HG02588 (cell line): ENCODE measurements at regions not wholly inside any gene's neighbourhood (a gene's known extent, or its start where the extent isn't known, plus 50 kb on each side); places are given as distances from the start of the nearest gene placed in this dataset.

Experiments
- ATAC-seq: cut with Tn5 transposase; IDR thresholded peaks from one replicate; pipeline ENCODE4 v1.9.1; 2021; ENCODE audit warnings: mild to moderate bottlenecking, moderate library complexity; ENCODE audit not compliant: unreplicated experiment

DNA sequence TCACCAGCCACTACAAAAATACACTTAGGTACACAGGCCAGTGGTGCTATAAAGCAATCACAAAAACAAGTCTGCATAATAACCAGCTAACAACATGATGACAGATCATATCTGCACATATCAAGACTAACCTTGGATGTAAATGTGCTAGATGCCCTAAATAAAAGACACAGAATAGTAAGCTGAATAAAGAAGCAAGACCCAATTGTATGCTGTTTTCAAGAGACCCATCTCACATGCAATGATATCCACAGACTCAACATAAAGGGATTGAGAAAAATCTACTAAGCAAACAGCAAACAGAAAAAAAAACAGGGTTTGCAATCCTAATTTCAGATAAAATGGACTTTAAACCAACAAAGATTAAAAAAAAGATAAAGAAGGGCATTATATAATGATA, 505.4 kb upstream of the FZD8 start:
- no peak for ATAC-seq

DNA sequence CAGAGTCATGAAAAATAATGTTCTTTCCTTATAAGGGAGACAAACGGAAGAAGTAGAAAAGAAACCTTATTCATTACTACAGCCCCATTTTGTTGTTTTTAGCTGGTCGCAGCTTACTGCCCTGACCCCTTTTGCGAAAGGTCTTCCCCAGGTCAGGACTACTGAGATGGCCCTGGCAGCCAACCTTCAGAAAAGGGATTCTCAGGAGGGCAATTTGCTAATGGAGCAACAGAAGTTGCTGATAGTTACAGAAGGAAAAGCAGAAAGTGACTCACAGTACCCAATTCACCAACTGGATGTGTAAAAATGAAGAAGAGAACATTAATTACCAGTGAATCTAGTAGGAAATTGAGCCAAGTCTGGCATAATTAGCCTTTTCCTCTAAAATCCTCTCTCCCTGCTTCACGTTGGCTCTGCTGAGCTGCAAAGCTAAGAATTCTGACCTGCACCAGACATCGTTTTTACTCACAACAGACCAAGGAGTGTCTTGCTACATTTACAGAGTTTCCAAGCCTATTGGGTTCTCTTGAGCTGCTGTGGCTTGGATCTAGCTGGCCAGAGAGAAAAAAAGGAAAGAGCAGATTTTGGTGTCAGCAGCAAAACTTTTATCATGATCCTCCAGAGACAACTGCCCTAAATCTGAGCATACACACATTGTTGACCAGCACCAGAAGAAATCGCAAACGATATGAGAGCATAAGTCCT, 499.9 kb upstream of the FZD8 start:
- no peak for ATAC-seq

DNA sequence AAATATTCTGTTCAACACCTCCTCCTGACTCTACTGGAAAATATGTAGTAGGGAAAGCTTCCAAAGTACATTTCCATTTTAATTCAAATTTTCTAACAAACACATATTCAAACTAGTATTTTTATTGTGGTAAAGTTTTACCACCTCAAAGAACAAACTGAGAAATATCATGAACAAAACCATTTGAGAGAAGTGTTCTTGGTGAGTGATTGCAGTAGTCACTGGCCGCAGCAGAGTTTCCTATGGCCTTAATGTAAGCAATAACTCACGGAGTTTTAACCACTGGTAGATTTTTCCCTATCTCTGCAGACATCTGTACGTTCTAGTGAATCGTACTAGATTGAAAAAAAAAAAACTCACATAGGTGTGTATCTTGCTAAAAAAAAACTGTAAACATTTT, 487.0 kb upstream of the FZD8 start:
- no peak for ATAC-seq

DNA sequence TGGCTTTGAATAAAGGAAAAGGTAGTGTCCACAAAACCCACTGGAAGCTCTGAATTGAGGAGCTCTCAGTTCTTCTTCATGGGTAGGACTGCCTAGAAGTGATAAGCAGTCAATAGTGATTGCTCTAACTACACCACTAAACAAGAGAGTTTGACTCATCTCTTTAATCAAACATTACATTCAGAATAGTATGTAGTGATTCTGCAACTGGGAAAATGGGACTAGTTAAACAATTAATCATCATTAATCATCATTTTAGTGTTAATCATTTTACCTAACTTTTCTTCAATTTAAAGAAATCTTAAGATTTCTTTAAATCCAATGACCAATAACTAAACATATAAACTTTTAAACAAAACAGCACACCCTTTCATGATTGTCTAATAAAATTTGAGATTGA, 484.0 kb upstream of the FZD8 start:
- ATAC-seq = no peak

DNA sequence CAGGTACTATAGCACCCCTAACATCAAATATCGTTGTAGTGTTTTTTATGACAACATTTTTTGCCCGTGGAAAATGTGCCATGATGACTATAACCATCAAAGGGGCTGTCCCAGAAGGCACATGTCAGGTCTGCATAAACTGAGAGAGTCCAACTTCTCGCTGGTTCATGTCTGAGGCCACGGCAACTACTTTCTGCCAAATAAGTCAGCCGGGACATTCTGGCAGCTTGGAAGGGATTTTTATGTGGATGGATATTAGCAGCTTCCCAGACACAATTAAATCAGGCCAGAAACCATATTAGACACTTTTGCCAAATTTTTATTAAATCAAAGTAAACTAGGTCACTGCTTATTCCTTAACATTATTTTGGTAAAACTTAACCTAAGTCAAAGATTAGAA, 477.4 kb upstream of the FZD8 start:
- ATAC-seq = no peak

DNA sequence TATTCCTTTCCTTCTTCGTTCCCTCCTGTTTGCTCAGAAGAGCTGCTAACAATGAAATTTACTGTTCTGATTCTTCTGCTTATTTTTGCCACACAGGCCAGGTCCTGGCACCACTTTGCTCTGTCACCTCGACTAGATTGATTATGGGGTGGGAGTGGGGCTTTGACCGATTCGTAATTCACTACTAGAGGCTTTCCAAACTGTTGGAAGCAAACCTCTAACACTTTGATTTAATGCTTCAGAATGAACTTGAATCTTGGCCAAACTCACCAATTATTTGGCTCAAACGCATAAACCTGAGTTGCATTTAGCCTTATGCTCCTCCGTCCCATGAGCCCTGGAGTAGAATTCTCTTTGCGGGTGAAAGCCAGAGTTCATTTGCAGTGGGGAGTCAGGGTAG, 476.2 kb upstream of the FZD8 start:
- ATAC-seq = no peak

DNA sequence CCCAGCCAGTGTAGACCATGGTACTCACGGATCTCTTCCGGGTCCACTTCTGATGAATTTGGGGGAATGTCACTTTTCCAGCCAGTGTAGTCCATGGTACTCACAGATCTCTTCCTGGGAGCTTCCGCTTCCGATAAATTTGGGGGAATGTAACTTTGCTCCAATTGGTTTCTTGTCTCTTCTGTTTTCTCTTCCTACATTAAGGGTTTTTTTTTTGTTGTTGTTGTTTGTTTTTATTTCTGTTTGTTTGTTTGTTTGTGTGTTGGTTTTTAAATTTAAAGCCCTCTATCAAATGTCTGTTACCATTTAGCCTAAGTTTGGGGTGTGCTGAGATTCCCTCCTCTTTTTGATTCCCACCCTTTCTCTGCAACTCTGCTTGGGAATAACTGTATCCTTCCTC, 475.8 kb upstream of the FZD8 start:
- ATAC-seq = no peak

DNA sequence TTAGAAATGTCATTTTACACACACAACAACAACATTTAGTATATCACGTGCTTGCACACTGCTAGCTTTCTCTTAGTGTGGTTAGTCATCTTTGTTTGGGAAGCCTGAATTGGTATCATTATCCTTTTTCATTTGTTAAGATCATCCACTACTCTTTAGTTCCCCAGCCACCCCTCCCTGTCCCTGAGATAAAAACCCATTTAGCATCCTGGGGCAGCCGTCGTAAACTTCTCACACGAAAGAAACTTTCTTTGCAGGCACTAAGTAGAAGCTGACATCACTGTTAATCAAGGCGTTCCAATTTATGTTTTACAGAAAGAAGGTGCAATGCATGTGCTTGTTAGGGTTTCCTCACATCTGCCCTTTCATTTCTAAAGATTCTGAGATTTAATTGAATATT, 475.1 kb upstream of the FZD8 start:
- ATAC-seq = no peak

DNA sequence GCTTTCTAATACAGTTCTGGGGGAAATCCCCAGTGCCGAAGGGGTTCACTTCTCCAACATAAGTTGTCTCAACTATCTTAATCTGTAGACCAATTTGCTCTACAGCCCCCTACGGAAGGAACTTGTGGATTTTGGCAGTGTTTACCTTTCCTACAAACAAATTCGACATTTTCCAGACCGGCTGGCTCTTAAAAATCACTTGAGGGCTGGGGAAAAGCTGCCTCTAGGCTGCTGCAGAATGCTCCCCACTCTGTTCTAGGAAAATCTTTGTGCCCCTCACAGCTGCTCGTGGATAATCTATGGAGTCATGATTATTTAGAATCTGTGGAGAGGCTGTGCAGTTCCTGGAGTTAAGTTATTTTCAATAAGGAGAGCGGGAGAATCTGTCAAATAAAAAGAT, 474.6 kb upstream of the FZD8 start:
- no peak for ATAC-seq

DNA sequence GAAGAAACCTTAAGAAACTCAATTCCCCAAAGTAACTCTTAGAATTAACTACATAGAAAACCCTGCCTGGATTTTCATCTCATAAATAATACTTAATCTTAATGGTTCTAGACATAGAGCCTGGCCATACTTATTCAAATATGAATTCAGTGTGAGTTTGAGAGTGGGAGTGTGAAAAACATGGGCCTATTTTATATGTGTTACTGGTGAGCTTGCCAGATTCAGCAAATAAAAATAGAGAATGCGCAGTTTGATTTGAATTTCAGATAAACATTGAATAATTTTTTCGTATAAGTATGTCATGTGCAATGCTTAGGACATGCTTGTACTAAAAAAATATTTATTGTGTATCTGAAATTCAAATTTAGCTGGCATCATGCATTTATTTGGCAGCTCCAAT, 473.9 kb upstream of the FZD8 start:
- ATAC-seq = no peak

DNA sequence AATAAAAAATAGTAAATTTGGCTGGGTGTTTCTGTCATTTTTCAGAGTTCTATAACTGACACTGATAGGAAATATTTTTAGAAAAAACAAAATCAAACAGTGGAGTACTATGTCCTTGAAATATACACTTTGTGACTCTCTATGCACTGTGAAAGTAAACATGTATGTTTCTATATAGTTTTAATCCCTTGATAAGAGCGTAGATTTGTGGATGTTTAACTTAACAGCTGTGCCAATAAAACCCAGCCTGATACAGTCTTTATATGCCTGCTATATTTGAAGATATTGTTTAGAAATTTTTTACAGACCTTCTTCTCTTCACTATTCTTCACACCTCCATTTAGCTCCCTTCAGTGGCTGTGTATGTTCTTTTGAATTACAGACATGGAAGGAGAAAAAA, 473.3 kb upstream of the FZD8 start:
- ATAC-seq = no peak

DNA sequence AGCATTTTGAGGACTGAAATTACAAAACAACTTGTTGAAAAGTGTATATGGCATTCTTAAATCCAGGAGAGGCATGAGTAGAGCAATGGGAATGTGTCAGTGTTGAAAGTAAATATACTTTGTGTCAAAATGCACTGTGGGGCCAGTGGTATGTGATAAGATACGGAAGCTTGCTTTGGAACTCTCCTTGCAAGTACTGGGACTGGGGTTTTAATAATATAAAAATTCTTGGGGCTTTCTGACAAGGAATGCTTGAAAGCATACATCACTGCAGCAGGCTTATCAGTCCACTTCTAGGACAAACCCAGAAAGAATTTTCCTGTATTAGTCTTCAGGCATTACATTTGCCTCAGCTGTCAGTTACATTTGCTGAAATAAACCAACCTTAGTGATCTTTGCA, 472.8 kb upstream of the FZD8 start:
- no peak for ATAC-seq

DNA sequence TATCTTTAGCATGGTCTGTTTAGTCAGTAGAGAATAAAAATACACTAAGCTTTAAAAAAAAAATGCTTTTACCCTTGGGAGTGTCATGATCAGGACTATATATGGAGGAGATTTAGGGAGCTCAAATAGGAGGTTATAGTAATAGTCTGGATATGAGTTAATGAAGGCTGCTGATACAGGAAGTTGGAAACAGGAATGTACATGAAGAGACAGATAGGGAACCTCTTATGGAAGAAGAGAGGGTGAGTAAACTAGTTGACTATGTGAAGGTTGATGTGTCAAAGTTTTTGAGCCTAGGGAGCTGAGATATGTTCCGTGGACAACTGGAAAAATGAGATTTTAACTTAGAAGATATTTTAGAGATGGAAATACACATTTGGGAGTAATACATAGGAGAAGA, 472.0 kb upstream of the FZD8 start:
- ATAC-seq = no peak

DNA sequence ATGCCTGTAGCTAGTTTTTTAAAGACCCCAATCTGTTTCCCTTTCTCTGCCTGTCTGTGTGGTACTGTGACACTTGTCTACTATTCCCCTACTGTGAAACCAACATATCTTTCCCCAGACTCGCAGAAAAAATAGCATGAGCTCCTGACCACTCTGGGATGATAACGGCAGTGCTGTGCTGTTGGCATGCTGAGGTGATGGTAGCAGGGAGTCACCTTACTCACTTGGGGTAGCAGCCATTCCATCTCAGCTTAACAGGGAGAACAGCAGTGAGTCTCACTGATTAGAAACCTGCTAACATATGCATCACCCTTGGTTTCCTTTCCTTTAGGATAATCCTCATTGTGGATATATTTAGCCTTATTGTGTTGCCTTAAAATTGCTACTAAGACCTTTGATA, 469.6 kb upstream of the FZD8 start:
- ATAC-seq = no peak

DNA sequence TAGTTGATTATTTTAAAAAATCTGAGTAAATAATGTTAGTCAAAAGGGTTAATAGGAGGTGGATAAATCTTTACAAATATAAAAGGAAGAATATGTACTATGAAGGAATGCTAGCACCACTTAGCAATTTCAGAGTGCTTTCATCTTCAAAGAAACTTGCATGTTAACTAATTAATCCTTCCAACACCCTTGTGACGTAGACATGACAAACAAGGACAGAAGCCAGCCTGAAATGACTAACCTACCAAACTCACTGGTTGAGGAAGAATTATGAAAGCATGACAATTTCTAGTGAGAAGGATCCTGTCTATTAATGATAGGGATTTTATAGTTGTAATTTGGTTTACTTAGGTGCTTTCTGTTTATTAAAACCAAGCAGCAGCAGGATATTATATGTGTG, 468.0 kb upstream of the FZD8 start:
- no peak for ATAC-seq

DNA sequence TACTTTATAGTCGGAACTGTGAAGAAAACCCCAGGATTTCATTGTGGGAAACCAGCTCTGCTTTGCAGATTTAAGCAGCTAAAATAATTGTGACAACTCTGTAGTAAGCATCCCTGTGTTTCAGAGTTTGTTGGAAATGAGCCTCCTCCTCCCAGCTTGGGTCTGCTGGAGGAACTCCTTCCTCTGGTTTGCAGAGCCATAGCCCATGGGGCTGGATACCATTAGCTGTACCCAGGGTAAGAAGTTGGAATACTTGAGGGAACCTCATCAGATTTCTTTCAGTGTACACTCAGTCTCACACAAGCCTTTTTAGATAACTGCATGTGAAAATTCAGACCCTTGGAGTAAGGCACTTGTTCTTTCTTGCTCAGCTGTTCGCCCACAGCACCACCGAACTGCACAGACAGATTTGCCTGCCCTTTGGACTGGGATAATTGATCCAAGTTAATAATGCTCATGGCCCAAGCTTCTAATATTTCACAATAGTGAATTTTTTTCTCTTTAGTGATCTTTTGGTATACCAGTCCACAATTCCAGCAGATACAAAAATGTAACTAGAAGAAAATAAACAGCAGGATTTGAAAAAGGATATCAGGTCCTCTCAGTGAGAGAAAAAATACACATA, 467.4 kb upstream of the FZD8 start:
- ATAC-seq = no peak

DNA sequence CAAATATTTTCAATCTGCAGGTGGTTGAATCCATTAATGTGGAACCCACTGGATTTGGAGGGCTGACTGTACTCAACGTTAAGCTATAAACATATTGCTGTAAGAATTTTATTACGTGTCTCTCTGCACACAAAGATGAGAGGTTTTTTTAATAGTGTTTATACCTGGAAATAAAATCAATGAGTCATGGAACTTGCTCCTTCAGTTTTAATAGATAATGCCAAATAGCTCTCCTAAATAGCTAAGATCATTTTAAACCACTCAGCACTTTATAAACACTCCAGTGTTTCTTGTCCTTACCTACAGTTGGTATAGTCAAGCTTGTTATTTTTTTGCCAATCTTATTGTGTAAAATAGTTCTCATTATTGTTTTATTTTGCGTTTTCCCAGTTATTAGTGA, 455.6 kb upstream of the FZD8 start:
- no peak for ATAC-seq

DNA sequence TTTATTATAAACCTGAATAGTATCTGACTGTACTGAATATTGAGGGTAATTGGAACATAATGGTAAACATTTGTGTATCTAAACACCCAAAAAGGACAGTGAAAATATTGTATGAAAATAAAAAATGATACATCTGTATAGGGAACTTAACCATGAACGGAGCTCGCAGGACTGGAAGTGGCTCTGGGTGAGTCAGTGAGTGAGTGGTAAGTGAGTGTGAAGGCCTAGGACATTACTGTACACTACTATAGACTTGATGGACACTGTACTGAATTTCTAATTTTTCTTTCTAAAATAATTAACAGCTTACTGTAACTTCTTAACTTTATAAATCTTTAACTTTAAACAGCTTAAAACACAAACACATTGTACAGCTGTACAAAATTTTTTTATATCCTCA, 454.5 kb upstream of the FZD8 start:
- ATAC-seq = no peak

DNA sequence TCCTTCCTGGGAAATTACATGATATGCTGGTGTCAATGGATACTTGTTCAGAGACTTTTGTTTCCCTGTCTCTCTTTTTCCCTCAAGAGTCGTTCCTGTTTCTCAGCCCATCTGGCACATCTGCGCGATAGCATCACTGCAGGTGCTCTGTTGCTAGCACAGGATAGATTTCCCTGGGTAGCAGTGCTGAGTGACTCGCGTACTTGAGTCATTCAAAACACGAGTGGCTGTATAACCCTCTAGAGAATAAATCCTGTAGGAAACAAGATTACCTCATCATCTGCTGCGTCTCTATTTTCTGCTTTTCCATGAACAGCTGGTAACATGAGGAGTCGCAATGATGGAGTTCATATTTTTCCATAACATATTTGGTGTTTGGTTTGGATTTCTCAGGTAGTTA, 452.0 kb upstream of the FZD8 start:
- no peak for ATAC-seq

DNA sequence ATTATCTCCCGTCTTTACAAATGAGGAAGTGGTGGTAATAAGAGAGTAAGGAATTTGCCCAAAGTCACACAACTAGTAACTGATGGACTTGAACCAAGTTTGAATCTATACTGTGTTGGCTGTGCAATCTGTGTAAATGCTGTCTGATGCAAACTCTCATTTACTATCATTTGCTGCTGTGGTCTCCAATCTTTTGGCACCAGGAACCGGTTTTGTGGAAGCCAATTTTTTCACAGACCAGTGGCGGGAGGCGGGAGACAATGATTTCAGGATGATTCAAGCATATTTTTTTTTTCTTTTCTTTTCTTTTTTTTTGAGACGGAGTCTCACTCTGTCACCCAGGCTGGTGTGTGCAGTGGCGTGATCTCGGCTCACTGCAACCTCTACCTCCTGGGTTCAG, 450.0 kb upstream of the FZD8 start:
- no peak for ATAC-seq

DNA sequence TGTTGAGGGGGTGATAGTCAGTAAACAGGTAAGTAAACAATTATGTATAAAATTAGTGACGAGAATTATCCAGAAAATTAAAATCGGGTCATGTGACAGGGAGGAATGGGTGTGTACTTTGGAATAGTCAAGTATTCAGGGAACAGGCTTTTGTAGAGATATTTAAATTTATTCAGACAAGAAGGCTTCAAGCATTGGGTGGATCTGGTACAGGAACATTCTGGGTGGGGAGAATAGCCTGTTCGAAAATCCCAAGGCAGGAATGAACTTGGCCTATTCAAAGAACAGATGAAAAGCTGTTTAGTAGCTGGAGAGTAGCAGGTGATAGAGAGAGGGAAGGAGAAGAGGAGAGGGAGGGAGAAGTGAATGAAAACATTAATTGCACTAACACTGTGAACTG, 448.9 kb upstream of the FZD8 start:
- no peak for ATAC-seq

DNA sequence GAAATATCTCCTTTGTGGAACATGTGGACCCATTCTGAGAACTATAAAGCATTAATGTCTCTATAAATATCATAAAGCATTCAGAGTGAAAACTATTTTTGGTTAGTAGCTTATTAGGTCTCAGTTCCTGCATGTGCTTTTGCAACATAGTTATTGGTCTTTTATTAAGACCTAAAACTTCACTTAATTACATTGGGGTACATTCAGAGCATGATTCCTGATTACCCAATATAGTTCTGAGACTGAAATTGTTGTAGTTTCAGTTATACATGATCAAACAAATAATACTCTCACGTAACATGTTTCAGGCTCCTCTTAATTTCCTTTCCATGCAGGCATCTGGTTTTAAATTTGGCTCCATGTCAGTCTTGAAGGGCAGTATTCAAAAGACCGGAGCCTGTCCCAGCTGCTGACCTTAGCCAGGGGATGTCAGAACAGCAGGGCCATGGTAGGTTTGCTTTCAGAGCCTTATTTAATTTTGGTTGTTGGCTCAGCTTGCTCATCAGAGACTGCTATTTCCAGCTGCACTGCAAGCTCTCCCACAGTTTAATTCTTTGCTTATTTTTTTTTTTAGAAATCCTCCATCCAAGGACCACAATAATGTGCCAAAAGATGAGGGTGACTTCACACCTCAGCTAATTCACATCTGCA, 447.8 kb upstream of the FZD8 start:
- ATAC-seq = no peak
